ENCODE measurements at regions not wholly inside any gene's neighbourhood (a gene's known extent, or its start where the extent isn't known, plus 50 kb on each side); places are given as distances from the start of the nearest gene placed in this dataset.

DNA sequence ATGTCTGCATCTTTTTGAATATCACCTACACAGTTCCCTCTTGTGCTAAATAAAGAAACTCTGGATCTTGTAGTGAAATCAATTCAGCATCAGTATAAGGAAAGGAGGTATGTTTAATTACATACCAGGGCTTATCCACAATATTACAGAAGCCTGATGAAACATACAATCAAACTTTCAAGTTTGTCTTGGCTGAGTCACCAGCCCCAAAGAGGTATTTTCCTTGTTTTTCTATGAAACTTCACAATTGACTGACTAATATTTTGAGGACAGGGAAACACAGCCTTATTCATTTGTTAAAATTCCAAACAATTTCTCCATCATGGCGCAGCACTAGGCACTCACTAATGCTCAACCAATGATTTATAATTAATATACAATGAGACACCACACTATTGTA, 952.4 kb downstream of the PCDH17 start:
- Histone ChIP-seq H3K4me1 (ENCODE audit: control insufficient read depth, insufficient read depth, low read length) (no peaks in the 10 kb centered on the region), H3K27ac (ENCODE audit: low read length) (no peak overlapping the region), H3K4me3 (ENCODE audit: low read length) (no peak overlapping the region), H3K36me3 (ENCODE audit: control insufficient read depth, insufficient read depth, low read length) (no peaks in the 10 kb centered on the region), H3K27me3 (ENCODE audit: control insufficient read depth, insufficient read depth, low read length) (no peaks in the 10 kb centered on the region), H3K9me3 (ENCODE audit: control insufficient read depth, insufficient read depth, low read length) (no peaks in the 10 kb centered on the region)
- WGBS (ENCODE audit: insufficient coverage) = no CpG with 5 or more reads among the region's 1 CpG
- peaks cover 3% of the 10 kb centered on the region for H3K36me3 Mint-ChIP-seq
- TF ChIP-seq, protein P1, sequence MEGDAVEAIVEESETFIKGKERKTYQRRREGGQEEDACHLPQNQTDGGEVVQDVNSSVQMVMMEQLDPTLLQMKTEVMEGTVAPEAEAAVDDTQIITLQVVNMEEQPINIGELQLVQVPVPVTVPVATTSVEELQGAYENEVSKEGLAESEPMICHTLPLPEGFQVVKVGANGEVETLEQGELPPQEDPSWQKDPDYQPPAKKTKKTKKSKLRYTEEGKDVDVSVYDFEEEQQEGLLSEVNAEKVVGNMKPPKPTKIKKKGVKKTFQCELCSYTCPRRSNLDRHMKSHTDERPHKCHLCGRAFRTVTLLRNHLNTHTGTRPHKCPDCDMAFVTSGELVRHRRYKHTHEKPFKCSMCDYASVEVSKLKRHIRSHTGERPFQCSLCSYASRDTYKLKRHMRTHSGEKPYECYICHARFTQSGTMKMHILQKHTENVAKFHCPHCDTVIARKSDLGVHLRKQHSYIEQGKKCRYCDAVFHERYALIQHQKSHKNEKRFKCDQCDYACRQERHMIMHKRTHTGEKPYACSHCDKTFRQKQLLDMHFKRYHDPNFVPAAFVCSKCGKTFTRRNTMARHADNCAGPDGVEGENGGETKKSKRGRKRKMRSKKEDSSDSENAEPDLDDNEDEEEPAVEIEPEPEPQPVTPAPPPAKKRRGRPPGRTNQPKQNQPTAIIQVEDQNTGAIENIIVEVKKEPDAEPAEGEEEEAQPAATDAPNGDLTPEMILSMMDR (IDR thresholded peaks at IDR 0.05) = no peak
- H3K27ac Mint-ChIP-seq = no peak overlapping the region
- peaks cover 10 to 23% of the 10 kb centered on the region in 2 donors for H3K9me3 Mint-ChIP-seq
- ATAC-seq (no peak), DNase-seq (no peak)
- no peak overlapping the region for H3K4me3 Mint-ChIP-seq
- H3K4me1 Mint-ChIP-seq = no peaks in the 10 kb centered on the region
- intact Hi-C loops (cut with micrococcal nuclease) = no loop called here
- no peaks in the 10 kb centered on the region for H3K27me3 Mint-ChIP-seq (ENCODE audit: low read depth in 2 of 2)

DNA sequence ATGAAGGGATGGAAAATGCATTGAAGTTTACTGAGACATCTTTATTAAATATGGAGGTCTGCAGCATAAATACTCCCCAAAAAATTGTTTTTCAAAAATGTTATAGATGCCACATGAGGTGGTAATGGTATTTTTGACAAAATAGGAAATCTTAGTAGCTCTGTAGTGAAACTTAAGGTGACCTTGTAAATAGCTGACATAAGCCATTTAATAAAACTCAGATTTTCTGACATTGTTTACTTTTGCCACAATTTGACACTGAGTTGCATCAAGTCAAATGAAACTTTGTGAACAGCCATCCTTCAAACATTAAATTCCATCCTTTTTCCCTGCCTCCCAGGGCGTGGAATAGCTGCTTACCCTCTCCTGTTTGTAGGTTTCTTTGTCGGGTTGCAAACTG, 953.1 kb downstream of the PCDH17 start:
- 79% methylated on average over 2 of the region's 2 CpGs for WGBS (ENCODE audit: insufficient coverage)
- Mint-ChIP-seq H3K4me1 (no peaks in the 10 kb centered on the region), H3K27me3 (ENCODE audit: low read depth in 2 of 2) (no peaks in the 10 kb centered on the region), H3K9me3 (peaks cover 12 to 25% of the 10 kb centered on the region in 2 donors), H3K4me3 (no peak overlapping the region), H3K27ac (no peak overlapping the region), H3K36me3 (no peaks in the 10 kb centered on the region)
- intact Hi-C loops (cut with micrococcal nuclease) = no loop called here
- Histone ChIP-seq H3K4me1 (ENCODE audit: control insufficient read depth, insufficient read depth, low read length) (no peaks in the 10 kb centered on the region), H3K9me3 (ENCODE audit: control insufficient read depth, insufficient read depth, low read length) (no peaks in the 10 kb centered on the region), H3K36me3 (ENCODE audit: control insufficient read depth, insufficient read depth, low read length) (no peaks in the 10 kb centered on the region), H3K27me3 (ENCODE audit: control insufficient read depth, insufficient read depth, low read length) (no peaks in the 10 kb centered on the region), H3K4me3 (ENCODE audit: low read length) (no peak overlapping the region), H3K27ac (ENCODE audit: low read length) (no peak overlapping the region)
- ATAC-seq (no peak), DNase-seq (no peak)
- TF ChIP-seq, protein P1 (IDR thresholded peaks at IDR 0.05) = no peak

DNA sequence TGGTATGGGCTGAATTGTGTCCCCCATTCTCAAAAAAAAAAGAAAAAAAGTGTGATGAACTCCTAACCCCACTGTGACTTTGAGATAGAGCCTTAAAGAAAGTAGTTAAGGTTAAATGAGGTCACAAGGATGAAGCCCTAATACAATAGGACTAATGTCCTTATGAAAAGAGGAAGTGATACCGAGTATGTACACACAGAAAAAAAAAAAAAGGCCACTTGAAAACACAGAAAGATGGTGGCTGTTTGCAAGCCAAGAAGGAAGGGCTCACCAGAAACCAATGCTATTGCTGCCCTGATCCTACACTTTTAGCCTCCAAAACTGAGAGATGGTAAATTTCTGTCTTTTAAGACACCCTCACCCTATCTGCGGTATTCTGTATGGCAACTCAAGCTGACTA, 955.6 kb downstream of the PCDH17 start:
- H3K36me3 Mint-ChIP-seq = no peaks in the 10 kb centered on the region
- DNase-seq = no peak
- WGBS (ENCODE audit: insufficient coverage) = 0% methylated on average over 1 of the region's 2 CpGs
- intact Hi-C loops (cut with micrococcal nuclease) = no loop called here
- Histone ChIP-seq H3K9me3 (ENCODE audit: control insufficient read depth, insufficient read depth, low read length) (no peaks in the 10 kb centered on the region), H3K36me3 (ENCODE audit: control insufficient read depth, insufficient read depth, low read length) (no peaks in the 10 kb centered on the region), H3K27ac (ENCODE audit: low read length) (no peak overlapping the region), H3K4me1 (ENCODE audit: control insufficient read depth, insufficient read depth, low read length) (no peaks in the 10 kb centered on the region), H3K4me3 (ENCODE audit: low read length) (no peak overlapping the region), H3K27me3 (ENCODE audit: control insufficient read depth, insufficient read depth, low read length) (no peaks in the 10 kb centered on the region)
- H3K9me3 Mint-ChIP-seq = peaks cover 17 to 32% of the 10 kb centered on the region in 2 donors
- no peak overlapping the region for H3K4me3 Mint-ChIP-seq
- H3K27ac Mint-ChIP-seq = no peak overlapping the region
- H3K4me1 Mint-ChIP-seq = no peaks in the 10 kb centered on the region
- TF ChIP-seq, protein P1 (IDR thresholded peaks at IDR 0.05) = no peak
- H3K27me3 Mint-ChIP-seq (ENCODE audit: low read depth in 2 of 2) = no peaks in the 10 kb centered on the region
- no peak for ATAC-seq

DNA sequence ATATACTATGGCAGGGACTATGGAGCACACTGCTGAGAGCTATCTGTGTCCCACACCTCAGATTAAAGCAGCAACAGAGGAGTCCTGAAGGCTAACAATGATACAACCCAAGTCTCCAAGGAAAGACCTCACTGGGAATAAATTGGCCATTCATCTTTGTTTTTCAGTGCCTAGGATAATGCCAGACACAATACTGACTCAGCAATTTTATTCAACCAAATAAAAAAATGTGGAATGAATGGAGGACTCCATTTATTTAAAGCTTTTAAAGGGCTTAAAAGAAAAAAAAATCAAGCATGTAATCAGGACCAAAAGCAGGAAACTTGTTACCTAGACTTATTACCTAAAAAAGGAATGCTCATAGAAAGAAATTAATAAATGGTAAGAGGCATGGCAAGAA, 960.5 kb downstream of the PCDH17 start:
- H3K27ac Mint-ChIP-seq = no peak overlapping the region
- DNase-seq = no peak
- TF ChIP-seq, protein P1 (IDR thresholded peaks at IDR 0.05) = no peak
- H3K4me1 ChIP-seq (ENCODE audit: control insufficient read depth, insufficient read depth, low read length) = no peaks in the 10 kb centered on the region
- H3K9me3 Mint-ChIP-seq = peaks cover 14 to 23% of the 10 kb centered on the region in 2 donors
- H3K4me3 ChIP-seq (ENCODE audit: low read length) = no peak overlapping the region
- H3K4me1 Mint-ChIP-seq = no peaks in the 10 kb centered on the region
- no peaks in the 10 kb centered on the region for H3K36me3 ChIP-seq (ENCODE audit: control insufficient read depth, insufficient read depth, low read length)
- no peak overlapping the region for H3K4me3 Mint-ChIP-seq
- no peaks in the 10 kb centered on the region for H3K36me3 Mint-ChIP-seq
- no peak overlapping the region for H3K27ac ChIP-seq (ENCODE audit: low read length)
- no peaks in the 10 kb centered on the region for H3K9me3 ChIP-seq (ENCODE audit: control insufficient read depth, insufficient read depth, low read length)
- intact Hi-C loops (cut with micrococcal nuclease) = no loop called here
- H3K27me3 Mint-ChIP-seq (ENCODE audit: low read depth in 2 of 2) = no peaks in the 10 kb centered on the region
- H3K27me3 ChIP-seq (ENCODE audit: control insufficient read depth, insufficient read depth, low read length) = no peaks in the 10 kb centered on the region
- no peak for ATAC-seq
